LNCaP clone FGC (cell line): ENCODE measurements at regions not wholly inside any gene's neighbourhood (a gene's known extent, or its start where the extent isn't known, plus 50 kb on each side); places are given as distances from the start of the nearest gene placed in this dataset.

Source experiments
- DNase-seq: peaks from one replicate; pipeline ENCODE4 v3.0.0-alpha.2; 2011; ENCODE audit warnings: low read depth
- H3K4me3 ChIP-seq: 2 replicates; pipeline ENCODE4 v1.5.1; 2011; ENCODE audit warnings: mild to moderate bottlenecking, low read depth, low read length, control low read depth
- CTCF ChIP-seq: IDR thresholded peaks from 2 replicates; pipeline ENCODE4 v1.5.1; 2012; ENCODE audit warnings: mild to moderate bottlenecking; ENCODE audit not compliant: control insufficient read depth, insufficient read depth; ENCODE audit errors: extremely low read depth

GRCh38 chr10:64477791-64478190, 956.6 kb downstream of the REEP3 start:
- no peak for TF ChIP-seq CTCF
- H3K4me3 ChIP-seq = no peak overlapping the region

GRCh38 chr10:64484811-64485330, 963.7 kb downstream of the REEP3 start:
- no peak for DNase-seq
- H3K4me3 ChIP-seq = no peak overlapping the region
- TF ChIP-seq CTCF = no peak

More at GRCh38 chr10:64477791-64478190, 956.6 kb downstream of the REEP3 start:
- no peak for DNase-seq

- no peak for DNase-seq
- no peak for TF ChIP-seq CTCF
- no peak overlapping the region for H3K4me3 ChIP-seq
Observed at GRCh38 chr10:64486149-64486548, 964.9 kb downstream of the REEP3 start.

- no peak overlapping the region for H3K4me3 ChIP-seq
- no peak for DNase-seq
- TF ChIP-seq CTCF = no peak
Observed at GRCh38 chr10:64486901-64487300, 965.7 kb downstream of the REEP3 start.

DNA sequence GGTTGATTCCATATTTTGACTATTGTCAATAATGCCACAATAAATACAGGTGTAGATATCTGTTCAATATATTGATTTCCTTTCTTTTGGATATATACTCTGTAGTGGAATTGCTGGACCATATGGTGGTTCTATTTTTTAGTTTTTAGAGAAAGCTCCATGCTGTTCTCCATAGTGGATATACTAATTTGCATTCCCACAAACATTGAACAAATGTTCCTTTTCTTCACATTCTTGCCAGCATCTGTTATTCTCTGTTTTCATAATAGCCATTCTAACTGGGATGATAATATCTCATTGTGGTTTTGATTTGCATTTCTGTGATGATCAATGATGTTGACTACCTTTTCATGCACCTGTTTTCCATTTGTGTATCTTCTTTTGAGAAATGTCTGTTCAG, 973.7 kb downstream of the REEP3 start:
- H3K4me3 ChIP-seq = no peak overlapping the region
- no peak for TF ChIP-seq CTCF
- no peak for DNase-seq

DNA sequence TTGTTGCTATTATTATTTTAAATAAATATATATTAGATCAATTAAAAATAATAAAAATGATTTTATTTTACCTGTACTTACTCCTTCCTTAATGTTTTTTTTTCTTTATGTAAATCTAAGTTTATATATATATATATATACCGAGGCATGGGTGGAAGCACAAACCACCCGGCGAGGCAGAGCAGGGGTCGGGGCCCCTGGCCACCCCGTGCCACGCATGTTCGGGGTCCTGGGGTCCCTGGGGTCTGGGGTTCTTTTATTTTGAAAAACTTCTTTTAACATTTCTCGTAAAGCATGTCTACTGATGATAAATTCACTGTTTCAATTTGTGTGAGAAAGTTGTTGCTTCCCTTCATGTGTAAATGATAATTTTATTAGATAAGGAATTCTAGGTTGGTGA, 976.1 kb downstream of the REEP3 start:
- H3K4me3 ChIP-seq = no peak overlapping the region
- DNase-seq = no peak
- no peak for TF ChIP-seq CTCF

DNA sequence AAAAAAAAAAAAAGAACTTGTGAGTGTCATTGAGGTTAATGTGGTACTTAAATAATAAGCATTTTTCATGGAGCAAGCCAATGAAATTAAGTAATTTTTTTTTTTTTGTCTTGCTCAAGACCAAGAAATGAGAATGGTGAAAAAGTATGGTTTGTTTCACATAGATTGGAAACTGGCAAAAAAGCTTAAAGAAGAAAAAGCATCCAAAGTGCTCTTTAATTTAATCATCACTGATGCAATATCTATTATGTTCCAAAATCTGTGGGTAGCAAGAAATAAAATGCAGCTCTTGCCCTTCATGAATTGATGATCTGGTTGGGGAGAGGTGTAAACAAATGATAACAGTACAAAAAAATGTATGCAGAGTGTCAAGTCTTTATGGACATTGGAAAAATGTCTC, 980.6 kb downstream of the REEP3 start:
- TF ChIP-seq CTCF = no peak
- no peak for DNase-seq
- no peak overlapping the region for H3K4me3 ChIP-seq
